ENCODE measurements at regions not wholly inside any gene's neighbourhood (a gene's known extent, or its start where the extent isn't known, plus 50 kb on each side); places are given as distances from the start of the nearest gene placed in this dataset.

GRCh38 chr3:119084371-119085069 lies 49.9 kb upstream of the IGSF11 start:
- CTCF ChIA-PET, result interaction anchor here (0.9 kb wide), 1 partner anchor 9 kb away, joined by 5 read pairs; no protein-coding TSS in a partner anchor
- no peak for TF ChIP-seq CTCF (IDR thresholded peaks at IDR 0.05)
- Histone ChIP-seq H3K9me3 (ENCODE audit: control insufficient read depth in 1 of 2, insufficient read depth in 1 of 2, low read length in 2 of 2) (no peaks in the 10 kb centered on the region), H3K36me3 (ENCODE audit: insufficient read depth, low read length) (no peaks in the 10 kb centered on the region), H3K27ac (ENCODE audit: low read depth in 1 of 2, low read length in 2 of 2) (no peak overlapping the region), H3K4me1 (ENCODE audit: insufficient read depth, low read length) (no peaks in the 10 kb centered on the region), H3K27me3 (ENCODE audit: control insufficient read depth in 1 of 2, insufficient read depth in 2 of 2, low read length in 2 of 2) (no peaks in the 10 kb centered on the region), H3K4me3 (ENCODE audit: low read length) (no peak overlapping the region)
- Mint-ChIP-seq H3K27ac (no peak overlapping the region), H3K4me1 (ENCODE audit: low read depth) (no peaks in the 10 kb centered on the region), H3K27me3 (peaks cover 7% of the 10 kb centered on the region), H3K9me3 (no peaks in the 10 kb centered on the region), H3K36me3 (ENCODE audit: low read depth) (no peaks in the 10 kb centered on the region), H3K4me3 (no peak overlapping the region)
- POLR2A ChIA-PET, result no interaction called here
- intact Hi-C loops (cut with DNase I, micrococcal nuclease), result no loop called here
- no peak for ATAC-seq (ENCODE audit: poor library complexity)
- DNase-seq, result no peak
